KMS-11 (cell line): ENCODE measurements at regions not wholly inside any gene's neighbourhood (a gene's known extent, or its start where the extent isn't known, plus 50 kb on each side); places are given as distances from the start of the nearest gene placed in this dataset.

Experiments used
- H2AFZ ChIP-seq: fragments of 200-600 bp; sonication (generic); 2 replicates; pipeline ENCODE4 v1.6.1; 2016; ENCODE audit warnings: antibody characterized with exemption, mixed run types, low read depth
- H3K27ac ChIP-seq: fragments of 200-600 bp; sonication (generic); 2 replicates; pipeline ENCODE4 v1.6.1; 2016; ENCODE audit warnings: mild to moderate bottlenecking, mixed run types
- H3K27me3 ChIP-seq: fragments of 200-600 bp; sonication (generic); 2 replicates; pipeline ENCODE4 v1.6.1; 2017; ENCODE audit warnings: mild to moderate bottlenecking, low read depth, mixed run types, moderate library complexity; ENCODE audit not compliant: insufficient read depth
- H3K36me3 ChIP-seq: fragments of 200-600 bp; sonication (generic); 2 replicates; pipeline ENCODE4 v1.6.1; 2017; ENCODE audit warnings: mild to moderate bottlenecking, mixed run types; ENCODE audit not compliant: insufficient read depth
- H3K4me1 ChIP-seq: fragments of 200-600 bp; sonication (generic); 2 replicates; pipeline ENCODE4 v1.6.1; 2016; ENCODE audit warnings: mild to moderate bottlenecking, low read depth, mixed run types; ENCODE audit not compliant: poor library complexity, severe bottlenecking
- H3K4me2 ChIP-seq: fragments of 200-600 bp; sonication (generic); 2 replicates; pipeline ENCODE4 v1.7.0; 2016; ENCODE audit warnings: mild to moderate bottlenecking, mixed run types
- H3K4me3 ChIP-seq: fragments of 200-600 bp; sonication (generic); IDR thresholded peaks from 2 replicates; pipeline ENCODE4 v1.6.1; 2017; ENCODE audit warnings: low read depth, low read length, mixed read lengths; ENCODE audit not compliant: insufficient read depth
- H3K79me2 ChIP-seq: fragments of 200-600 bp; sonication (generic); 2 replicates; pipeline ENCODE4 v1.6.1; 2016; ENCODE audit warnings: low read depth, mixed run types; ENCODE audit not compliant: insufficient read depth
- H3K9ac ChIP-seq: fragments of 200-600 bp; sonication (generic); 2 replicates; pipeline ENCODE4 v1.6.1; 2016; ENCODE audit warnings: mild to moderate bottlenecking, mixed run types
- H4K20me1 ChIP-seq: fragments of 200-600 bp; sonication (generic); 2 replicates; pipeline ENCODE4 v1.6.1; 2016; ENCODE audit warnings: mild to moderate bottlenecking, mixed run types; ENCODE audit not compliant: insufficient read depth
- CTCF ChIP-seq: fragments of 200-600 bp; sonication (generic); conservative IDR thresholded peaks from 2 replicates; pipeline ENCODE4 v1.6.1; 2017; ENCODE audit warnings: low read depth, mild to moderate bottlenecking, antibody characterized with exemption, low read length, moderate library complexity, mixed read lengths

GRCh38 chr15:31733424-31733823 lies 296.9 kb upstream of the CHRNA7 start:
- no peaks in the 10 kb centered on the region for H3K79me2 ChIP-seq
- H3K27ac ChIP-seq = no peak overlapping the region
- no peaks in the 10 kb centered on the region for H3K27me3 ChIP-seq
- no peak overlapping the region for H2AFZ ChIP-seq
- H3K36me3 ChIP-seq = no peaks in the 10 kb centered on the region
- no peaks in the 10 kb centered on the region for H3K4me1 ChIP-seq
- H3K4me2 ChIP-seq = no peak overlapping the region
- no peak for TF ChIP-seq CTCF
- no peak overlapping the region for H3K4me3 ChIP-seq
- H4K20me1 ChIP-seq = no peaks in the 10 kb centered on the region
- H3K9ac ChIP-seq = no peak overlapping the region

- Histone ChIP-seq H3K4me1 (no peaks in the 10 kb centered on the region), H3K9ac (no peak overlapping the region), H3K36me3 (no peaks in the 10 kb centered on the region), H3K79me2 (no peaks in the 10 kb centered on the region), H3K27me3 (no peaks in the 10 kb centered on the region), H3K4me2 (no peak overlapping the region), H3K27ac (no peak overlapping the region), H4K20me1 (no peaks in the 10 kb centered on the region), H2AFZ (no peak overlapping the region), H3K4me3 (no peak overlapping the region)
- TF ChIP-seq CTCF = no peak
Measured at GRCh38 chr15:31740203-31740602, 290.1 kb upstream of the CHRNA7 start.

GRCh38 chr15:31745841-31746240 lies 284.5 kb upstream of the CHRNA7 start:
- Histone ChIP-seq H2AFZ (no peak overlapping the region), H4K20me1 (no peaks in the 10 kb centered on the region), H3K4me2 (no peak overlapping the region), H3K79me2 (no peaks in the 10 kb centered on the region), H3K27me3 (no peaks in the 10 kb centered on the region), H3K4me1 (no peaks in the 10 kb centered on the region), H3K9ac (no peak overlapping the region), H3K36me3 (no peaks in the 10 kb centered on the region), H3K27ac (no peak overlapping the region), H3K4me3 (no peak overlapping the region)
- no peak for TF ChIP-seq CTCF

- H3K9ac ChIP-seq = no peak overlapping the region
- no peak overlapping the region for H3K4me2 ChIP-seq
- H2AFZ ChIP-seq = no peak overlapping the region
- no peaks in the 10 kb centered on the region for H3K79me2 ChIP-seq
- H3K36me3 ChIP-seq = no peaks in the 10 kb centered on the region
- TF ChIP-seq CTCF = no peak
- no peaks in the 10 kb centered on the region for H4K20me1 ChIP-seq
- H3K27me3 ChIP-seq = no peaks in the 10 kb centered on the region
- H3K27ac ChIP-seq = no peak overlapping the region
- H3K4me1 ChIP-seq = no peaks in the 10 kb centered on the region
- no peak overlapping the region for H3K4me3 ChIP-seq
Measured at GRCh38 chr15:31752065-31752762, 278.1 kb upstream of the CHRNA7 start.
